AG09309 (cell line): ENCODE measurements at regions not wholly inside any gene's neighbourhood (a gene's known extent, or its start where the extent isn't known, plus 50 kb on each side); places are given as distances from the start of the nearest gene placed in this dataset.

Experiments used
- DNase-seq: peaks from one replicate; pipeline ENCODE4 v3.0.0-alpha.2; 2010; ENCODE audit warnings: low read depth
- H3K4me3 ChIP-seq: 2 replicates; pipeline ENCODE4 v1.5.1; 2011; ENCODE audit warnings: mild to moderate bottlenecking, low read depth, low read length, moderate library complexity; ENCODE audit not compliant: control insufficient read depth
- TF ChIP-seq, protein P1 (sequence below): IDR thresholded peaks from 2 replicates; pipeline ENCODE4 v1.5.1; 2011; ENCODE audit warnings: mild to moderate bottlenecking, low read depth, low read length, inconsistent platforms; ENCODE audit not compliant: insufficient read depth, control insufficient read depth; ENCODE audit errors: missing control alignments

- no peak for DNase-seq
- no peak overlapping the region for H3K4me3 ChIP-seq
- TF ChIP-seq, protein P1, sequence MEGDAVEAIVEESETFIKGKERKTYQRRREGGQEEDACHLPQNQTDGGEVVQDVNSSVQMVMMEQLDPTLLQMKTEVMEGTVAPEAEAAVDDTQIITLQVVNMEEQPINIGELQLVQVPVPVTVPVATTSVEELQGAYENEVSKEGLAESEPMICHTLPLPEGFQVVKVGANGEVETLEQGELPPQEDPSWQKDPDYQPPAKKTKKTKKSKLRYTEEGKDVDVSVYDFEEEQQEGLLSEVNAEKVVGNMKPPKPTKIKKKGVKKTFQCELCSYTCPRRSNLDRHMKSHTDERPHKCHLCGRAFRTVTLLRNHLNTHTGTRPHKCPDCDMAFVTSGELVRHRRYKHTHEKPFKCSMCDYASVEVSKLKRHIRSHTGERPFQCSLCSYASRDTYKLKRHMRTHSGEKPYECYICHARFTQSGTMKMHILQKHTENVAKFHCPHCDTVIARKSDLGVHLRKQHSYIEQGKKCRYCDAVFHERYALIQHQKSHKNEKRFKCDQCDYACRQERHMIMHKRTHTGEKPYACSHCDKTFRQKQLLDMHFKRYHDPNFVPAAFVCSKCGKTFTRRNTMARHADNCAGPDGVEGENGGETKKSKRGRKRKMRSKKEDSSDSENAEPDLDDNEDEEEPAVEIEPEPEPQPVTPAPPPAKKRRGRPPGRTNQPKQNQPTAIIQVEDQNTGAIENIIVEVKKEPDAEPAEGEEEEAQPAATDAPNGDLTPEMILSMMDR, result no peak
These were observed 77.8 kb upstream of the SHISAL1 start for GRCh38 chr22:44390613-44390970.

GRCh38 chr22:44389926-44390612 lies 77.3 kb upstream of the SHISAL1 start:
- no peak overlapping the region for H3K4me3 ChIP-seq
- TF ChIP-seq, protein P1, result no peak
- no peak for DNase-seq

DNA sequence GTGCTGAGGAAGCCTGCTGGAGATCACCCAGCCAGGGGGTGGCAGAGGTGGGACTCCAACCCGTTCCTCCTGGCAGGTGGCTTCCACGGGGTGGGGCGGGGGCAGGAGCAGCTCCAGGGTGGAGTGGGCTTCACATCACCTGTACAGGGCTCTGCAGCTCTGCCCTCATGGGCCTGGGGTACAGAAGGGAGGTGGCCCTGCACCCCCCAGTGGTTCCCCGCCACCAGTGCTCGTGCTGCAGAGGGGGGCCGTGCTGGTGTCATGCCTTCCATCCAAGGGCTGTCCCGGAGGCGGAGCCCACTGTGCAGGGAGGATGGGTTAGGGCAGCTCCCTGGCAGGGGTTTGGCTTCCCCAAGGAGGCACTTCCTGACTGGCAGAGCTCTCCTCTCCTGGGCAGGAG lies 76.4 kb upstream of the SHISAL1 start:
- TF ChIP-seq, protein P1, result no peak
- no peak overlapping the region for H3K4me3 ChIP-seq
- DNase-seq, result no peak

- no peak overlapping the region for H3K4me3 ChIP-seq
- DNase-seq, result no peak
- TF ChIP-seq, protein P1, result no peak
These were observed 74.7 kb upstream of the SHISAL1 start for GRCh38 chr22:44387486-44387885.

DNA sequence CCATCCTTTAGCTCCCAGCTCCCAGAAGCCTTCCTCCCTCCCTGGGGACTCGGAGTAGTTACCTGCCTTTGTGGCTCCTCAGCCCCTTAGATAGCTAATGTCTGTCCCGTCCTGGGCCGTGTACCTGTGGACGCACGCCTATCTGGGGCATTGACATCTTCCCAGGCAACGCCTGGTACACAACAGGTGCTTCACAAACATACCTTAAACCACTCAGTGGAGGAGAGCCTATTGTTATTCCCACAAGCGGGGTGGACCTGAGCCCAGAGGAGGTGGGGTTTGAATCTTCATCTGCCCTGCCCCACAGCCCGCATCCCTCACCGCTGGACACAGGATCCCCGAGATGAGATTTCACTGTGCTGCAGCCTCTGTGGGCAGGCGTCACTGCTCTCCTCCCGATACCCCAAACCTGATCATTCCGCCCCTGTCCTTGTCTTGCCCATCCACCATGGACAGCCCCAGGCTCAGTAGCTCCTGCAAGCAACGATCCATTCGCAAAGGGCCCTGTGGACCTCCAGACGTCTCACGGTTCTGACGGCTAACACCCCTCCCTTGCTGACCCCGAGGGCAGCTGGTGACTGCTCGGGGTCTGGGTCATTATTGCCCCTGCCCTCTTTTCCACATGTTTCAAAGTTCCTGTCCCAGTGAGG lies 73.8 kb upstream of the SHISAL1 start:
- DNase-seq, result no peak
- no peak overlapping the region for H3K4me3 ChIP-seq
- TF ChIP-seq, protein P1, result no peak

GRCh38 chr22:44385781-44386180 lies 73.0 kb upstream of the SHISAL1 start:
- no peak for DNase-seq
- TF ChIP-seq, protein P1, result no peak
- H3K4me3 ChIP-seq, result no peak overlapping the region
